ENCODE measurements at regions not wholly inside any gene's neighbourhood (a gene's known extent, or its start where the extent isn't known, plus 50 kb on each side); places are given as distances from the start of the nearest gene placed in this dataset.

DNA sequence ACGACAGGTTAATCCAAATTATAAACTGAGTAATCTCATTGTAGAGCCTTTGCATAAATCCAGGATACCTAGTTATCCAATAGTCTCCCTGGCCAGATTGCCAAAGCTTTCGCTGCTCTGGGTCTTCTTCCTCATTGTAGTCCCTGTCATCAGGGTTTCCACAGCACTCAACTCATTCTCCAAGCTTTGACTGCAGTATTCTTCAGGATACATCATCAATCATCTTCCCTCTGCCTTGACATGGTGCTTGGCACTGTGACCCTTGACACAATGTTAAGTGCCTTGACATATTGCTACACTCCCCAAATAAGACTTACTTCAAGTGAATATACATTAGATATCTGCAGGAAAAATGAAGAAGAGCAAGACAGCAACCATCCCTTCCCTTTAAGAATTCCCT lies 60.1 kb upstream of the RESF1 start:
- no peaks in the 10 kb centered on the region for H3K9me3 ChIP-seq (replicated peaks; ENCODE audit: control insufficient read depth, insufficient read depth, low read length)
- intact Hi-C loops (cut with micrococcal nuclease), result no loop called here

More for the DNA sequence above, 60.1 kb upstream of the RESF1 start:
- DNase-seq (ENCODE audit: low read depth, low spot score), result no peak
- ChIA-PET CTCF (interaction anchor here (0.9 to 1.5 kb wide), 2 partner anchors 20 to 168 kb away, joined by 3 read pairs; no protein-coding TSS in a partner anchor), POLR2A (no interaction called here)
- dilution Hi-C loops (cut with MboI; ENCODE audit: extremely low pct_ligation_motif_present, low sequenced_read_pairs), result no loop called here
- H3K27me3 ChIP-seq (ENCODE audit: control insufficient read depth in 2 of 2, insufficient read depth in 2 of 2, low read length in 2 of 2), result no peaks in the 10 kb centered on the region
- H3K9ac ChIP-seq (replicated peaks; ENCODE audit: extremely low read depth, insufficient read depth, low read length), result no peak overlapping the region
- BruUV-seq (replicated peaks), result no TSS peak
- H2AFZ ChIP-seq (ENCODE audit: low read depth, low read length), result no peak overlapping the region
- no peak for FAIRE-seq
- no peaks in the 10 kb centered on the region for H3K79me2 ChIP-seq (ENCODE audit: control insufficient read depth, insufficient read depth, low read length)
- no peaks in the 10 kb centered on the region for H4K20me1 ChIP-seq (replicated peaks; ENCODE audit: control insufficient read depth, extremely low read depth, insufficient read depth, low read length)
- H3K27ac ChIP-seq (ENCODE audit: insufficient read depth, low read depth, low read length), result no peak overlapping the region
- no peaks in the 10 kb centered on the region for H3K9me1 ChIP-seq (replicated peaks; ENCODE audit: control insufficient read depth, extremely low read depth, insufficient read depth, low read length)
- H3K4me1 ChIP-seq (ENCODE audit: control insufficient read depth, extremely low read depth, insufficient read depth, low read length), result peaks cover 18% of the 10 kb centered on the region
- no peaks in the 10 kb centered on the region for H3K36me3 ChIP-seq (ENCODE audit: control insufficient read depth in 2 of 2, extremely low read depth in 1 of 2, insufficient read depth in 2 of 2, low read length in 2 of 2)
- H3K4me3 ChIP-seq (replicated peaks in 1 of 3; ENCODE audit: insufficient read depth in 1 of 3, low read depth in 1 of 3, low read length in 3 of 3), result no peak overlapping the region
- no peak overlapping the region for H3K4me2 ChIP-seq (ENCODE audit: insufficient read depth, low read length)
- TF ChIP-seq EZH2 (IDR thresholded peaks at IDR 0.05; ENCODE audit: borderline replicate concordance, low read depth, low read length, severe bottlenecking) (no peak), MYC (IDR thresholded peaks at IDR 0.05; ENCODE audit: low read depth, low read length) (no peak), POLR2AphosphoS5 (IDR thresholded peaks at IDR 0.05; ENCODE audit: insufficient read depth, low read depth, low read length) (no peak), POLR2A (IDR thresholded peaks at IDR 0.05; ENCODE audit: low read depth, low read length) (no peak), JUN (IDR thresholded peaks at IDR 0.05; ENCODE audit: borderline replicate concordance, insufficient read depth, insufficient read length, low read depth) (no peak), GATA2 (IDR thresholded peaks at IDR 0.05; ENCODE audit: insufficient read depth, insufficient read length, low read depth, low read length) (no peak)
- TF ChIP-seq, protein P1, sequence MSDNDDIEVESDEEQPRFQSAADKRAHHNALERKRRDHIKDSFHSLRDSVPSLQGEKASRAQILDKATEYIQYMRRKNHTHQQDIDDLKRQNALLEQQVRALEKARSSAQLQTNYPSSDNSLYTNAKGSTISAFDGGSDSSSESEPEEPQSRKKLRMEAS (IDR thresholded peaks at IDR 0.05; ENCODE audit: insufficient read depth, insufficient read length), result no peak
- TF ChIP-seq, protein P2, sequence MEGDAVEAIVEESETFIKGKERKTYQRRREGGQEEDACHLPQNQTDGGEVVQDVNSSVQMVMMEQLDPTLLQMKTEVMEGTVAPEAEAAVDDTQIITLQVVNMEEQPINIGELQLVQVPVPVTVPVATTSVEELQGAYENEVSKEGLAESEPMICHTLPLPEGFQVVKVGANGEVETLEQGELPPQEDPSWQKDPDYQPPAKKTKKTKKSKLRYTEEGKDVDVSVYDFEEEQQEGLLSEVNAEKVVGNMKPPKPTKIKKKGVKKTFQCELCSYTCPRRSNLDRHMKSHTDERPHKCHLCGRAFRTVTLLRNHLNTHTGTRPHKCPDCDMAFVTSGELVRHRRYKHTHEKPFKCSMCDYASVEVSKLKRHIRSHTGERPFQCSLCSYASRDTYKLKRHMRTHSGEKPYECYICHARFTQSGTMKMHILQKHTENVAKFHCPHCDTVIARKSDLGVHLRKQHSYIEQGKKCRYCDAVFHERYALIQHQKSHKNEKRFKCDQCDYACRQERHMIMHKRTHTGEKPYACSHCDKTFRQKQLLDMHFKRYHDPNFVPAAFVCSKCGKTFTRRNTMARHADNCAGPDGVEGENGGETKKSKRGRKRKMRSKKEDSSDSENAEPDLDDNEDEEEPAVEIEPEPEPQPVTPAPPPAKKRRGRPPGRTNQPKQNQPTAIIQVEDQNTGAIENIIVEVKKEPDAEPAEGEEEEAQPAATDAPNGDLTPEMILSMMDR (IDR thresholded peaks at IDR 0.05; ENCODE audit: extremely low read depth in 1 of 2, insufficient read depth in 1 of 2, low read depth in 1 of 2, low read length in 2 of 2), result no peak

Data from endothelial cell of umbilical vein (primary cell).